ENCODE measurements at regions not wholly inside any gene's neighbourhood (a gene's known extent, or its start where the extent isn't known, plus 50 kb on each side); places are given as distances from the start of the nearest gene placed in this dataset.

- no peak overlapping the region for H3K4me2 ChIP-seq (ENCODE audit: insufficient read depth in 1 of 2, low read depth in 2 of 2, low read length in 2 of 2)
Observed at GRCh38 chr2:215667585-215668377, 231.9 kb upstream of the FN1 start.

More at GRCh38 chr2:215667585-215668377, 231.9 kb upstream of the FN1 start:
- Histone ChIP-seq H3K9ac (replicated peaks in 1 of 4; ENCODE audit: extremely low read depth in 1 of 4, low read depth in 3 of 4, low read length in 3 of 4) (no peak overlapping the region), H3K4ac (replicated peaks; ENCODE audit: insufficient read length, low read depth, low read length) (no peak overlapping the region), H4K5ac (ENCODE audit: insufficient read length, low read depth, low read length) (no peak overlapping the region), H3K4me1 (replicated peaks in 1 of 4; ENCODE audit: control insufficient read depth in 3 of 4, insufficient read depth in 4 of 4, low read length in 3 of 4) (no peaks in the 10 kb centered on the region), H2AFZ (ENCODE audit: low read length) (no peak overlapping the region), H3K18ac (ENCODE audit: extremely low read depth, low read length) (no peak overlapping the region), H4K20me1 (replicated peaks in 1 of 2; ENCODE audit: control insufficient read depth in 1 of 2, insufficient read depth in 2 of 2, low read length in 2 of 2) (no peaks in the 10 kb centered on the region), H2BK120ac (replicated peaks; ENCODE audit: low read depth, low read length) (no peak overlapping the region), H4K8ac (ENCODE audit: extremely low read depth, insufficient read depth, low read length) (no peak overlapping the region), H4K91ac (replicated peaks; ENCODE audit: insufficient read length, low read length) (no peak overlapping the region), H2BK12ac (ENCODE audit: low read depth, low read length) (no peak overlapping the region), H3K27me3 (replicated peaks in 1 of 4; ENCODE audit: control insufficient read depth in 3 of 4, extremely low read depth in 1 of 4, insufficient read depth in 3 of 4, low read length in 3 of 4) (no peaks in the 10 kb centered on the region), H3K9me3 (ENCODE audit: insufficient read depth in 2 of 2, low read depth in 1 of 2, low read length in 1 of 2) (no peaks in the 10 kb centered on the region), H3K56ac (replicated peaks; ENCODE audit: insufficient read length, low read depth, low read length) (no peak overlapping the region), H3K27ac (ENCODE audit: low read depth, low read length) (no peak overlapping the region), H3K4me3 (ENCODE audit: extremely low read depth in 1 of 4, insufficient read depth in 2 of 4, low read depth in 3 of 4, low read length in 4 of 4) (no peak overlapping the region), H2BK5ac (ENCODE audit: low read depth, low read length) (no peak overlapping the region), H2BK15ac (ENCODE audit: low read length) (no peak overlapping the region), H3K79me1 (ENCODE audit: low read depth, low read length) (no peaks in the 10 kb centered on the region), H3K23me2 (ENCODE audit: low read depth, low read length) (no peaks in the 10 kb centered on the region), H3K36me3 (ENCODE audit: control insufficient read depth in 2 of 4, insufficient read depth in 4 of 4, low read length in 3 of 4) (no peaks in the 10 kb centered on the region), H2BK20ac (ENCODE audit: low read length) (no peak overlapping the region), H2AK5ac (ENCODE audit: low read depth, low read length) (no peak overlapping the region), H3K23ac (ENCODE audit: insufficient read length) (no peak overlapping the region), H3K79me2 (ENCODE audit: control insufficient read depth in 1 of 2, insufficient read depth in 2 of 2, low read length in 2 of 2) (no peaks in the 10 kb centered on the region), H3K14ac (ENCODE audit: insufficient read length) (no peak overlapping the region)
- no peak for FAIRE-seq
- no peak for TF ChIP-seq SP4 (IDR thresholded peaks at IDR 0.05; ENCODE audit: low read length)
- TF ChIP-seq JUND (IDR thresholded peaks at IDR 0.05; ENCODE audit: low read length): no peak
- no peak for TF ChIP-seq SIX5 (IDR thresholded peaks at IDR 0.05; ENCODE audit: low read depth, low read length)
- TF ChIP-seq RXRA (IDR thresholded peaks at IDR 0.05; ENCODE audit: insufficient read depth, low read depth, low read length): no peak
- TF ChIP-seq CBX5 (IDR thresholded peaks at IDR 0.05; ENCODE audit: low read depth, low read length): no peak
- TF ChIP-seq POU5F1 (IDR thresholded peaks at IDR 0.05; ENCODE audit: low read depth, low read length): no peak
- 86% methylated on average over 10 of the region's 10 CpGs; no CpG with 5 or more reads in 1 of the 2 experiments for WGBS, 2 experiments (ENCODE audit: extremely low coverage in 1 of 2, insufficient coverage in 1 of 2, insufficient read length in 1 of 2, insufficient replicate concordance in 2 of 2, low coverage in 1 of 2, low lambda C conversion rate in 2 of 2, missing lambda C conversion rate in 1 of 2)
- no peak for DNase-seq (ENCODE audit: low read depth in 1 of 2, low spot score in 2 of 2)
- ChIA-PET POLR2A (ENCODE audit: partially characterized antibody) (no interaction called here), CTCF (ENCODE audit: partially characterized antibody) (no interaction called here)

Measured in H1 (cell line).